Naive thymus-derived CD4-positive, alpha-beta T cell (primary cell): ENCODE measurements at regions not wholly inside any gene's neighbourhood (a gene's known extent, or its start where the extent isn't known, plus 50 kb on each side); places are given as distances from the start of the nearest gene placed in this dataset.

Experiments
- ATAC-seq: fragments of 150-1000 bp; cut with Tn5 transposase; 2 replicates; pipeline ENCODE4 v1.10.0; 2021; ENCODE audit warnings: mild to moderate bottlenecking, moderate library complexity
- CTCF ChIA-PET: fragments of 350-600 bp; sonication (Branson Sonifier 250); formaldehyde crosslinking; loops from one replicate; lab custom pipeline; 2021; ENCODE audit warnings: antibody characterized with exemption; lab: Charles Lee
- POLR2A ChIA-PET: fragments of 350-600 bp; sonication (Branson Sonifier 250); formaldehyde crosslinking; loops from one replicate; lab custom pipeline; 2021; ENCODE audit warnings: antibody characterized with exemption, inconsistent platforms; lab: Charles Lee
- DNase-seq, 9 donors: peaks; one replicate each; pipeline versions ENCODE4 v3.0.0 to v3.0.0-alpha.2; 2020 to 2022; ENCODE audit warnings: mixed read lengths in 1 of 9
- H3K27ac ChIP-seq: one replicate; pipeline ENCODE4 v1.7.0; 2013; ENCODE audit warnings: mild to moderate bottlenecking, low read depth, low read length, moderate library complexity
- H3K27me3 ChIP-seq, 2 donors: one replicate each; pipeline ENCODE4 v1.7.0; 2013; ENCODE audit warnings: low read length in 2 of 2, mild to moderate bottlenecking in 2 of 2, moderate library complexity in 2 of 2; ENCODE audit not compliant: control insufficient read depth in 2 of 2, insufficient read depth in 2 of 2
- H3K36me3 ChIP-seq, 3 experiments: 1 replicate in 2 of 3; 2 replicates in 1 of 3; pipeline ENCODE4 v1.7.0; 2013; ENCODE audit warnings: low read length in 3 of 3, mild to moderate bottlenecking in 3 of 3, moderate library complexity in 1 of 3; ENCODE audit not compliant: insufficient read depth in 3 of 3, control insufficient read depth in 2 of 3
- H3K4me1 ChIP-seq, 2 donors: one replicate each; pipeline ENCODE4 v1.7.0; 2013; ENCODE audit warnings: low read length in 2 of 2, mild to moderate bottlenecking in 2 of 2, moderate library complexity in 1 of 2; ENCODE audit not compliant: control insufficient read depth in 2 of 2, insufficient read depth in 2 of 2
- H3K4me3 ChIP-seq: 2 replicates; pipeline ENCODE4 v1.7.0; 2013; ENCODE audit warnings: mild to moderate bottlenecking, low read length
- H3K9me3 ChIP-seq, 3 experiments: 1 replicate in 2 of 3; 2 replicates in 1 of 3; pipeline ENCODE4 v1.7.0; 2013; ENCODE audit warnings: low read length in 3 of 3; ENCODE audit not compliant: control insufficient read depth in 2 of 3
- H3K27ac Mint-ChIP-seq, 9 donors: one replicate each; pipeline ENCODE4 v1.8.0; 2020 to 2022; ENCODE audit warnings: mixed read lengths in 9 of 9, mild to moderate bottlenecking in 8 of 9, moderate library complexity in 5 of 9, inconsistent platforms in 2 of 9
- H3K27me3 Mint-ChIP-seq, 5 donors: one replicate each; pipeline ENCODE4 v1.8.0; 2021 to 2022; ENCODE audit warnings: mixed read lengths in 5 of 5, mild to moderate bottlenecking in 1 of 5
- H3K36me3 Mint-ChIP-seq, 5 donors: one replicate each; pipeline ENCODE4 v1.8.0; 2020 to 2022; ENCODE audit warnings: mixed read lengths in 5 of 5, mild to moderate bottlenecking in 3 of 5, inconsistent platforms in 1 of 5
- H3K4me1 Mint-ChIP-seq, 7 donors: one replicate each; pipeline ENCODE4 v1.8.0; 2020 to 2022; ENCODE audit warnings: mixed read lengths in 7 of 7, mild to moderate bottlenecking in 3 of 7, inconsistent platforms in 1 of 7
- H3K4me3 Mint-ChIP-seq, 10 donors: one replicate each; pipeline ENCODE4 v1.8.0; 2020 to 2022; ENCODE audit warnings: mild to moderate bottlenecking in 10 of 10, mixed read lengths in 10 of 10, moderate library complexity in 6 of 10, inconsistent platforms in 2 of 10
- H3K9me3 Mint-ChIP-seq, 11 donors: one replicate each; pipeline ENCODE4 v1.8.0; 2020 to 2022; ENCODE audit warnings: mixed read lengths in 11 of 11, mild to moderate bottlenecking in 4 of 11, inconsistent platforms in 1 of 11, moderate library complexity in 1 of 11
- intact Hi-C, 2 donors: fragments of 100-400 bp; cut with micrococcal nuclease; formaldehyde crosslinking; loops; one replicate each; pipeline ENCODE4 v1.15.1; 2023

DNA sequence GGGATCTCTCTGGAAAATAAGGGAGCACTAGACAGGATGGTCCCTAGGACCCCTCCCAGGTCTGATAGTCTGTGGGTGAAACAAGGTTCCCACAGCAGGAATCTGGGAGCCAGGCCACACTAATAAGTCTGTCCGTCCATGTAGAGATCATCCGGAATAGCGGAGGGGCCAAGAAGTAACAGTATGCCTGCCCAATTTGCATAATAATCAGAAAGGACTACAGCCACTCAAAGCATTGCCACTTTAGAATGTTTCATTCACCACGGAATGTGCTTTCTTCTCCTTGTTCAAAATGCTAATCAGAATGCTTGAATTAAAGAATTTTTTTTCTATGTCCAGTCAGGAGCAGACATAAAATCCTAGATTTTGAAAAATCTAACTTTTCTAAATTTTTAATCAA, 254.9 kb downstream of the ACTL7B start:
- intact Hi-C loops = no loop called here
- H3K4me1 Mint-ChIP-seq = no peaks in the 10 kb centered on the region
- POLR2A ChIA-PET = no interaction called here

DNA sequence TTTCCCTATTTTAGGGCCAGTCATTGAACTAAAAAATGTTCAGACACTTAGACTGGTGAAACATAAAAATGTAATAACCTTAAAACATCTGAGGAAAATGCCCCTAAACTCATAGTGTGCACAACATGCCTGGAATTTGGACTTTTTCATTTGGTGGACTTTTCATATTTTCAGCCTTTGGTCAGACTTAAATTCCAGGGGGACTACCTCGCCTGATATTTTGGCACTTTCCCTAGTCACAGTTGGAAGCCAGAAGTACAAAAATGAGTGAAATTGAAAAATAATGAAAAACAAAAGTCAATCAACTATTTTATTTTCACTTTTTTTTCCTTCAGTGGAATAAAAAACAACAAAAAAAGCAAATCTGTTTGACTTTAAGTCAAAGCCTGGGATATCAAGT, 256.2 kb downstream of the ACTL7B start:
- ChIA-PET CTCF (no interaction called here), POLR2A (no interaction called here)
- H3K27me3 Mint-ChIP-seq = peaks cover 0 to 30% (median 3%) of the 10 kb centered on the region in 5 donors
- Histone ChIP-seq H3K4me1 (no peaks in the 10 kb centered on the region), H3K36me3 (no peaks in the 10 kb centered on the region), H3K27me3 (no peaks in the 10 kb centered on the region), H3K27ac (no peak overlapping the region), H3K4me3 (no peak overlapping the region), H3K9me3 (no peaks in the 10 kb centered on the region)
- H3K4me3 Mint-ChIP-seq = no peak overlapping the region
- ATAC-seq = no peak
- no peaks in the 10 kb centered on the region for H3K36me3 Mint-ChIP-seq
- intact Hi-C loops = no loop called here
- peaks cover 0 to 14% (median 4%) of the 10 kb centered on the region in 11 donors for H3K9me3 Mint-ChIP-seq
- H3K27ac Mint-ChIP-seq = no peak overlapping the region
- DNase-seq = no peak
- no peaks in the 10 kb centered on the region for H3K4me1 Mint-ChIP-seq

More for the DNA sequence above, 254.9 kb downstream of the ACTL7B start:
- H3K4me1 ChIP-seq = no peaks in the 10 kb centered on the region
- DNase-seq = no peak
- Mint-ChIP-seq H3K4me3 (no peak overlapping the region), H3K27ac (no peak overlapping the region), H3K36me3 (no peaks in the 10 kb centered on the region), H3K27me3 (peaks cover 0 to 23% (median 3%) of the 10 kb centered on the region in 5 donors), H3K9me3 (peaks cover 0 to 14% (median 5%) of the 10 kb centered on the region in 11 donors)
- H3K4me3 ChIP-seq = no peak overlapping the region
- H3K9me3 ChIP-seq = no peaks in the 10 kb centered on the region
- no peaks in the 10 kb centered on the region for H3K27me3 ChIP-seq
- CTCF ChIA-PET = no interaction called here
- no peak overlapping the region for H3K27ac ChIP-seq
- no peaks in the 10 kb centered on the region for H3K36me3 ChIP-seq
- no peak for ATAC-seq

DNA sequence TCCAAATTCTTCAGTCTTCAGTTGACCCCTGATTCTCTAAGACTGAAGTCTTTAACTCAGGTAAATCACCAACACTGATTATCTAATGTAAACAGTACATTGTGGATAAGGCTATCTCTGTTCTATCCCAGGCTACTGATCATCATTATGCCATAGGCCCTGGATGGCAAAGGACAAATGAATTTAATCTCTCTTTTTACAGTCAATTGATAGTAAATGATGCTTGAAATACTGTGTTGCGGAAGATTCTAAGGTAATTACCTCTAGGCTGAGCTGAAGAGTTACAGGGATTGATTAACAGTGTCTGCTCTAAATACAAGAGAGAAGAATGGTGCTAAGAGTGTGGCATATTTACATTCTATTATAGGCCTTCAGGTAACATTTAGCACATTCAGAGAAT, 264.7 kb downstream of the ACTL7B start:
- no peaks in the 10 kb centered on the region for H3K9me3 ChIP-seq
- no peaks in the 10 kb centered on the region for H3K4me1 ChIP-seq
- Mint-ChIP-seq H3K4me3 (no peak overlapping the region), H3K9me3 (peaks cover 0 to 6% (median 0%) of the 10 kb centered on the region in 11 donors), H3K4me1 (no peaks in the 10 kb centered on the region), H3K27me3 (peaks cover 0 to 7% (median 0%) of the 10 kb centered on the region in 5 donors), H3K27ac (no peak overlapping the region), H3K36me3 (no peaks in the 10 kb centered on the region)
- H3K4me3 ChIP-seq = no peak overlapping the region
- ATAC-seq (no peak), DNase-seq (no peak)
- H3K27ac ChIP-seq = no peak overlapping the region
- CTCF ChIA-PET = no interaction called here
- no peaks in the 10 kb centered on the region for H3K36me3 ChIP-seq
- intact Hi-C loops = no loop called here
- POLR2A ChIA-PET = no interaction called here
- H3K27me3 ChIP-seq = no peaks in the 10 kb centered on the region

DNA sequence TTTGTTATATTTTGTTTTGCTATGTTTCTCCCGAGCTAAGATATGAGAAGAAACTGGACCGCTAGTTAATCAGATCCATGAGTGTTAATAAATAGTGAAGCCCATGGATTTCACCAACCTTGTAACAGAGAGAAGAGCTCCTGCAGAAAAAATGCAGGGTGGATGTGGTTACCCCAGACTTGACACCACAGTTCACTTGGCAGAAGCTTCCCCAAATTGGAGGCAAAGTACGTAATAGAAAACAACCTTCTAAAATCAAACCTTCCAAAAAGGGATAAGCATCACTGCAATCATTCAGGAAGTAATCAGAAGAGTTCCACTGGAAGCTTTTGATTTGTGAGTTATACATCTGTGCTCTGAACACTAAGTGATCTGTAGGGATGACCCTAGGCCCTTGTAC, 267.5 kb downstream of the ACTL7B start:
- H3K9me3 ChIP-seq = no peaks in the 10 kb centered on the region
- ATAC-seq = no peak
- H3K36me3 Mint-ChIP-seq = no peaks in the 10 kb centered on the region
- no peaks in the 10 kb centered on the region for H3K27me3 ChIP-seq
- ChIA-PET POLR2A (no interaction called here), CTCF (no interaction called here)
- DNase-seq = no peak
- H3K9me3 Mint-ChIP-seq = peaks cover 0 to 6% (median 0%) of the 10 kb centered on the region in 11 donors
- H3K4me1 Mint-ChIP-seq = no peaks in the 10 kb centered on the region
- H3K36me3 ChIP-seq = no peaks in the 10 kb centered on the region
- H3K27ac ChIP-seq = no peak overlapping the region
- peaks cover 0 to 10% (median 0%) of the 10 kb centered on the region in 5 donors for H3K27me3 Mint-ChIP-seq
- no peak overlapping the region for H3K27ac Mint-ChIP-seq
- no peaks in the 10 kb centered on the region for H3K4me1 ChIP-seq
- no peak overlapping the region for H3K4me3 Mint-ChIP-seq
- no peak overlapping the region for H3K4me3 ChIP-seq
- intact Hi-C loops = no loop called here

DNA sequence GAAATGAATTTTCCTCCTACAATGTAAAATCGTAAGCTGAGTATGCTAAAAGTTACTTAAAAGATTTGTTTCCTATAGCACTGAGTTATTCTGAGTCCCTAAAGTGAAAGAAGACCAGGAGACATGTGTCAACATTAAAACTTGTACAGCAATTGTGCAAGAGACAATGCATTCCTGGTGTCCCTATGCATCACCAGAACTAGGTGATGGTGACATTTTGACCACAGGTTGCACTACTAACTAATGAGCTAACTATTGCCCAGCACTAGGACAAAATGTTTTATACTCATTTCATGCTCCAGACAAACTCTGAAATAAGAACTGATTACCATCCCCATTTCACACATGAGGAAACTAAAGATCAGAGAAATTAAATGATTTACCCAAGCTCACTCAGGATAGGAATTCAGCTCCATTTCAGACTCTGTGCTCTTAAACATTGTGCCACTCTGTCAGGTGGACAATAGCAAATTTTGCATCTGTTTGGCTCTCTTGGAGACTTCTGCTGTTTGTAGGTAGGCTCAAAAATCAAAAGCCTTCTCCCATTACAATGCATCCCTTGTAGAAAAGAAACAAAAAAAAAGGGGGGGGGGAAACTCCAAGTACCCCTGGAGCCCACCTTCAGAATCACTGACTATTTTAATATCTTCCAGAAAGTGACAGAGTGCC, 269.2 kb downstream of the ACTL7B start:
- peaks cover 0 to 3% (median 0%) of the 10 kb centered on the region in 7 donors for H3K4me1 Mint-ChIP-seq
- ChIA-PET POLR2A (no interaction called here), CTCF (no interaction called here)
- no peaks in the 10 kb centered on the region for H3K36me3 ChIP-seq
- DNase-seq (no peak), ATAC-seq (peak; percentile 27)
- no peaks in the 10 kb centered on the region for H3K9me3 ChIP-seq
- no peak overlapping the region for H3K27ac ChIP-seq
- H3K9me3 Mint-ChIP-seq = peaks cover 0 to 6% (median 0%) of the 10 kb centered on the region in 11 donors
- H3K27me3 ChIP-seq = no peaks in the 10 kb centered on the region
- H3K36me3 Mint-ChIP-seq = peaks cover 0 to 5% (median 0%) of the 10 kb centered on the region in 5 donors
- H3K4me3 Mint-ChIP-seq = no peak overlapping the region
- H3K4me3 ChIP-seq = no peak overlapping the region
- intact Hi-C loops = no loop called here
- no peaks in the 10 kb centered on the region for H3K4me1 ChIP-seq
- H3K27me3 Mint-ChIP-seq = peaks cover 0 to 16% (median 0%) of the 10 kb centered on the region in 5 donors
- no peak overlapping the region for H3K27ac Mint-ChIP-seq

DNA sequence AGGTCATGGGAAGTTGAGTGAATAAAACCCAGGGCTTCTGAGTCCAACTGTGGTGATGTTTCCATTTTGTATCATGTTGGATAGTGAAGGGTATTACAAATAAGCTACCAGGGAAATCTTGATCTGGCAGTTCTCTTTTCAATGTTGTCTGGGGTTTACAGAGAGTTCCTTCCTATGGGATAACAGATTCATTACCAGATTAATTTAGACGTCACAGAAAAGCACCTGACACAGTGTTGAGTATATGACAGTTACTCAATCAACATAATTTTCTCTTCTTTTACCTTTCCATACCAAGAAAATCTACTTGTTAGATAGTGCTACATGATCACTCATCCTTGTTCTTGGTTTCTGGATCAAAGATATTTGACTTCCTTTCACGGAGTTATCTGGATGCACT, 270.9 kb downstream of the ACTL7B start:
- Mint-ChIP-seq H3K9me3 (peaks cover 0 to 6% (median 0%) of the 10 kb centered on the region in 11 donors), H3K27me3 (peaks cover 0 to 25% (median 0%) of the 10 kb centered on the region in 5 donors), H3K27ac (no peak overlapping the region), H3K4me3 (no peak overlapping the region), H3K36me3 (peaks cover 0 to 5% (median 0%) of the 10 kb centered on the region in 5 donors), H3K4me1 (peaks cover 0 to 3% (median 0%) of the 10 kb centered on the region in 7 donors)
- H3K27ac ChIP-seq = no peak overlapping the region
- H3K27me3 ChIP-seq = no peaks in the 10 kb centered on the region
- POLR2A ChIA-PET = no interaction called here
- DNase-seq (no peak), ATAC-seq (no peak)
- no peak overlapping the region for H3K4me3 ChIP-seq
- CTCF ChIA-PET = no interaction called here
- no peaks in the 10 kb centered on the region for H3K36me3 ChIP-seq
- H3K9me3 ChIP-seq = no peaks in the 10 kb centered on the region
- no peaks in the 10 kb centered on the region for H3K4me1 ChIP-seq
- intact Hi-C loops = no loop called here

DNA sequence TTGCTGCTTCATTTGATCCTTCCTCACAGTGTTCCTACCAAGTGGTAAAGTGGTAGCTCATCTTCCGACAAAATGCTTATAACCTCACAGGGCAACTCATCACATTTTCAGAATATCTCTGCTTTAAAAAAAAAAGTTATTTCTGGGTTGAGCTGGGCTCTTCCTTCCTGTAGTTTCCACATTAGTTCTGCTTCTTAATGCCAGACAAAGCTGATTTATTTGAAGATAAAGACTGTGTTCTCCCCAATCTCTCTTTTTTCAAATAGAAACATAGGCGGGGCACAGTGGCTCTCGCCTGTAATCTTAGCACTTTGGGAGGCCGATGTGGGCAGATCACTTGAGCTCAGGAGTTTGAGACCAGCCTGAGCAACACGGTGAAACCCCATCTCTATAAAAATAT, 273.1 kb downstream of the ACTL7B start:
- Histone ChIP-seq H3K9me3 (no peaks in the 10 kb centered on the region), H3K27ac (no peak overlapping the region), H3K27me3 (no peaks in the 10 kb centered on the region), H3K4me3 (no peak overlapping the region), H3K4me1 (no peaks in the 10 kb centered on the region), H3K36me3 (no peaks in the 10 kb centered on the region)
- Mint-ChIP-seq H3K36me3 (peaks cover 0 to 5% (median 0%) of the 10 kb centered on the region in 5 donors), H3K4me1 (peaks cover 0 to 3% (median 0%) of the 10 kb centered on the region in 7 donors), H3K27me3 (peaks cover 0 to 34% (median 7%) of the 10 kb centered on the region in 5 donors), H3K27ac (no peak overlapping the region), H3K9me3 (peaks cover 0 to 10% (median 0%) of the 10 kb centered on the region in 11 donors), H3K4me3 (no peak overlapping the region)
- POLR2A ChIA-PET = no interaction called here
- CTCF ChIA-PET = no interaction called here
- DNase-seq (no peak), ATAC-seq (no peak)
- intact Hi-C loops = no loop called here
